ENCODE measurements at regions not wholly inside any gene's neighbourhood (a gene's known extent, or its start where the extent isn't known, plus 50 kb on each side); places are given as distances from the start of the nearest gene placed in this dataset.

DNA sequence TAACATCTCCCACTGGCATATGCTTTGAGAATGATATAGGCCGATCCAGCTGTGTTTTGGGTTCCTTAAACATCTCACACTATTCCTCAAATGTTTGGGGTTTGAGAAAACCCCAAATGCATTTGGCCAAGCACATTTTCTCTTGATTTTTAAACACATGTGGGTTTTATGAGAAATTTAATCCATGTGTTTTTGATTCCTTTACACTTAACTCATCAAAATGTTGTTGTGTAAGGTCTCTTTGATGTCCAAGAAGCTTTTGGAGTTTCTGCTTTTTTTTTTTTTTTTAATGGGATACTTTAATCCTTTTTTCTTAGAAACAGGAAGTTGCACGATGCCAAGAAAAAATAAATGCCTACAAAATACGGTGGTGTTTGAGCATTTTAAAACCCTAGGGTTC, 339.8 kb upstream of the TCF4 start:
- no peak for TF ChIP-seq POLR2A (IDR thresholded peaks at IDR 0.05; ENCODE audit: low read depth, low read length)
- TF ChIP-seq, protein P1, sequence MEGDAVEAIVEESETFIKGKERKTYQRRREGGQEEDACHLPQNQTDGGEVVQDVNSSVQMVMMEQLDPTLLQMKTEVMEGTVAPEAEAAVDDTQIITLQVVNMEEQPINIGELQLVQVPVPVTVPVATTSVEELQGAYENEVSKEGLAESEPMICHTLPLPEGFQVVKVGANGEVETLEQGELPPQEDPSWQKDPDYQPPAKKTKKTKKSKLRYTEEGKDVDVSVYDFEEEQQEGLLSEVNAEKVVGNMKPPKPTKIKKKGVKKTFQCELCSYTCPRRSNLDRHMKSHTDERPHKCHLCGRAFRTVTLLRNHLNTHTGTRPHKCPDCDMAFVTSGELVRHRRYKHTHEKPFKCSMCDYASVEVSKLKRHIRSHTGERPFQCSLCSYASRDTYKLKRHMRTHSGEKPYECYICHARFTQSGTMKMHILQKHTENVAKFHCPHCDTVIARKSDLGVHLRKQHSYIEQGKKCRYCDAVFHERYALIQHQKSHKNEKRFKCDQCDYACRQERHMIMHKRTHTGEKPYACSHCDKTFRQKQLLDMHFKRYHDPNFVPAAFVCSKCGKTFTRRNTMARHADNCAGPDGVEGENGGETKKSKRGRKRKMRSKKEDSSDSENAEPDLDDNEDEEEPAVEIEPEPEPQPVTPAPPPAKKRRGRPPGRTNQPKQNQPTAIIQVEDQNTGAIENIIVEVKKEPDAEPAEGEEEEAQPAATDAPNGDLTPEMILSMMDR (conservative IDR thresholded peaks at IDR 0.05; ENCODE audit: low read depth, low read length), result no peak
- TF ChIP-seq MAZ (IDR thresholded peaks at IDR 0.05; ENCODE audit: borderline replicate concordance, low read depth, low read length), result no peak
- TF ChIP-seq RAD21 (IDR thresholded peaks at IDR 0.05; ENCODE audit: low read length), result no peak
- no peak for TF ChIP-seq SMC3 (IDR thresholded peaks at IDR 0.05; ENCODE audit: low read depth, low read length)
- TF ChIP-seq MAFK (IDR thresholded peaks at IDR 0.05; ENCODE audit: low read depth, low read length), result no peak
- TF ChIP-seq RFX5 (IDR thresholded peaks at IDR 0.05; ENCODE audit: low read depth, low read length), result no peak
- no peak for TF ChIP-seq RCOR1 (IDR thresholded peaks at IDR 0.05; ENCODE audit: insufficient replicate concordance, low read length)
- TF ChIP-seq CEBPB (IDR thresholded peaks at IDR 0.05; ENCODE audit: low read depth, low read length), result no peak
- TF ChIP-seq NFE2L2 (IDR thresholded peaks at IDR 0.05; ENCODE audit: low read depth, low read length), result no peak
- no peak for TF ChIP-seq BHLHE40 (IDR thresholded peaks at IDR 0.05; ENCODE audit: low read depth, low read length)
- no peak for TF ChIP-seq CHD1 (IDR thresholded peaks at IDR 0.05; ENCODE audit: low read depth, low read length)
- TF ChIP-seq, protein P2, sequence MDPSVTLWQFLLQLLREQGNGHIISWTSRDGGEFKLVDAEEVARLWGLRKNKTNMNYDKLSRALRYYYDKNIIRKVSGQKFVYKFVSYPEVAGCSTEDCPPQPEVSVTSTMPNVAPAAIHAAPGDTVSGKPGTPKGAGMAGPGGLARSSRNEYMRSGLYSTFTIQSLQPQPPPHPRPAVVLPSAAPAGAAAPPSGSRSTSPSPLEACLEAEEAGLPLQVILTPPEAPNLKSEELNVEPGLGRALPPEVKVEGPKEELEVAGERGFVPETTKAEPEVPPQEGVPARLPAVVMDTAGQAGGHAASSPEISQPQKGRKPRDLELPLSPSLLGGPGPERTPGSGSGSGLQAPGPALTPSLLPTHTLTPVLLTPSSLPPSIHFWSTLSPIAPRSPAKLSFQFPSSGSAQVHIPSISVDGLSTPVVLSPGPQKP (IDR thresholded peaks at IDR 0.05; ENCODE audit: borderline replicate concordance, low read depth, low read length), result no peak

Data from IMR-90 (cell line).